H1 (cell line): ENCODE measurements at regions not wholly inside any gene's neighbourhood (a gene's known extent, or its start where the extent isn't known, plus 50 kb on each side); places are given as distances from the start of the nearest gene placed in this dataset.

Source experiments
- CTCF ChIA-PET: fragments of 300-600 bp; sonication (Branson Sonifier 250); formaldehyde crosslinking; loops from one replicate; lab custom pipeline; 2021; ENCODE audit not compliant: partially characterized antibody; lab: Charles Lee
- POLR2A ChIA-PET: fragments of 300-600 bp; sonication (Branson Sonifier 250); formaldehyde crosslinking; loops from one replicate; lab custom pipeline; 2021; ENCODE audit warnings: inconsistent platforms; ENCODE audit not compliant: partially characterized antibody; lab: Charles Lee
- DNase-seq, 2 experiments: peaks; one replicate each; pipeline versions ENCODE4 v3.0.0 to v3.0.0-alpha.2; 2010 to 2022; ENCODE audit warnings: low spot score in 2 of 2, low read depth in 1 of 2, mixed read lengths in 1 of 2
- FAIRE-seq: peaks from 2 replicates; lab custom pipeline; 2011; peaks lifted over from hg19 to GRCh38; lab: Jason Lieb, UNC
- H2AFZ ChIP-seq: 2 replicates; pipeline ENCODE4 v1.8.1; 2012; ENCODE audit warnings: low read length, inconsistent platforms
- H2AK5ac ChIP-seq: 2 replicates; pipeline ENCODE4 v1.6.1; 2013; ENCODE audit warnings: low read depth, low read length
- H2BK120ac ChIP-seq: replicated peaks from 2 replicates; pipeline ENCODE3; 2013; ENCODE audit warnings: low read depth, low read length, inconsistent platforms
- H2BK12ac ChIP-seq: 2 replicates; pipeline ENCODE4 v1.6.1; 2013; ENCODE audit warnings: low read depth, low read length
- H2BK15ac ChIP-seq: 2 replicates; pipeline ENCODE4 v1.6.1; 2013; ENCODE audit warnings: low read length
- H2BK20ac ChIP-seq: 2 replicates; pipeline ENCODE4 v1.6.1; 2013; ENCODE audit warnings: low read length
- H2BK5ac ChIP-seq: 2 replicates; pipeline ENCODE4 v1.6.1; 2013; ENCODE audit warnings: low read depth, low read length
- H3K14ac ChIP-seq: 2 replicates; pipeline ENCODE4 v1.6.1; 2013; ENCODE audit warnings: inconsistent platforms; ENCODE audit not compliant: insufficient read length
- H3K18ac ChIP-seq: 2 replicates; pipeline ENCODE4 v1.6.1; 2013; ENCODE audit warnings: low read length; ENCODE audit errors: extremely low read depth
- H3K23ac ChIP-seq: 2 replicates; pipeline ENCODE4 v1.6.1; 2013; ENCODE audit warnings: inconsistent platforms; ENCODE audit not compliant: insufficient read length
- H3K23me2 ChIP-seq: 2 replicates; pipeline ENCODE4 v1.6.1; 2013; ENCODE audit warnings: low read depth, low read length
- H3K27ac ChIP-seq: 2 replicates; pipeline ENCODE4 v1.6.1; 2011; ENCODE audit warnings: low read depth, low read length, inconsistent platforms
- H3K27me3 ChIP-seq, 4 experiments: replicated peaks in 1 of 4; 1 replicate in 1 of 4; 2 replicates in 3 of 4; pipeline versions ENCODE4 v1.6.1 to v1.8.1; 2011 to 2013; ENCODE audit warnings: low read length in 3 of 4, mild to moderate bottlenecking in 3 of 4, inconsistent platforms in 2 of 4, mixed read lengths in 2 of 4, moderate library complexity in 1 of 4; ENCODE audit not compliant: control insufficient read depth in 3 of 4, insufficient read depth in 3 of 4; ENCODE audit errors: extremely low read depth in 1 of 4
- H3K36me3 ChIP-seq, 4 experiments: 2 replicates each; pipeline versions ENCODE4 v1.6.1 to v1.8.1; 2011 to 2013; ENCODE audit warnings: mild to moderate bottlenecking in 4 of 4, low read length in 3 of 4, moderate library complexity in 2 of 4, control low read depth in 1 of 4, inconsistent platforms in 1 of 4; ENCODE audit not compliant: insufficient read depth in 4 of 4, control insufficient read depth in 2 of 4
- H3K4ac ChIP-seq: replicated peaks from 2 replicates; pipeline ENCODE3; 2013; ENCODE audit warnings: low read length, low read depth, mixed read lengths, inconsistent platforms; ENCODE audit not compliant: insufficient read length
- H3K4me1 ChIP-seq, 4 experiments: replicated peaks in 1 of 4; 1 replicate in 1 of 4; 2 replicates in 3 of 4; pipeline versions ENCODE4 v1.6.1 to v1.8.1; 2011 to 2013; ENCODE audit warnings: low read length in 3 of 4, inconsistent platforms in 2 of 4, mixed read lengths in 1 of 4; ENCODE audit not compliant: insufficient read depth in 4 of 4, control insufficient read depth in 3 of 4
- H3K4me2 ChIP-seq, 2 experiments: 2 replicates each; pipeline versions ENCODE4 v1.6.1 to v1.8.1; 2011 to 2013; ENCODE audit warnings: low read depth in 2 of 2, low read length in 2 of 2, control low read depth in 1 of 2, inconsistent platforms in 1 of 2, mild to moderate bottlenecking in 1 of 2; ENCODE audit not compliant: insufficient read depth in 1 of 2
- H3K4me3 ChIP-seq, 4 experiments: fragments of 200-600, 300-600 bp in 1 of 4; sonication (generic), shearing (Covaris generic), sonication (Bioruptor Twin) in 1 of 4; 2 replicates each; pipeline versions ENCODE4 v1.5.1 to v1.8.1; 2011 to 2016; ENCODE audit warnings: low read length in 4 of 4, low read depth in 3 of 4, control low read depth in 2 of 4, inconsistent platforms in 2 of 4, mild to moderate bottlenecking in 2 of 4, mixed read lengths in 1 of 4, moderate library complexity in 1 of 4; ENCODE audit not compliant: insufficient read depth in 2 of 4; ENCODE audit errors: extremely low read depth in 1 of 4
- H3K56ac ChIP-seq: replicated peaks from 2 replicates; pipeline ENCODE3; 2013; ENCODE audit warnings: low read depth, mild to moderate bottlenecking, mixed read lengths, low read length, inconsistent platforms; ENCODE audit not compliant: insufficient read length
- H3K79me1 ChIP-seq: 2 replicates; pipeline ENCODE4 v1.6.1; 2013; ENCODE audit warnings: low read depth, low read length, control low read depth
- H3K79me2 ChIP-seq, 2 experiments: 2 replicates each; pipeline versions ENCODE4 v1.6.1 to v1.8.1; 2012 to 2013; ENCODE audit warnings: low read length in 2 of 2, mild to moderate bottlenecking in 2 of 2, inconsistent platforms in 1 of 2; ENCODE audit not compliant: insufficient read depth in 2 of 2, control insufficient read depth in 1 of 2
- H3K9ac ChIP-seq, 4 experiments: replicated peaks in 1 of 4; 1 replicate in 1 of 4; 2 replicates in 3 of 4; pipeline versions ENCODE4 v1.6.1 to v1.8.1; 2011 to 2013; ENCODE audit warnings: low read depth in 3 of 4, low read length in 3 of 4, control low read depth in 2 of 4, mild to moderate bottlenecking in 2 of 4, moderate library complexity in 2 of 4, inconsistent platforms in 1 of 4; ENCODE audit errors: extremely low read depth in 1 of 4
- H3K9me3 ChIP-seq, 2 experiments: 2 replicates each; pipeline versions ENCODE4 v1.6.1 to v1.8.1; 2012 to 2013; ENCODE audit warnings: mild to moderate bottlenecking in 2 of 2, moderate library complexity in 2 of 2, control low read depth in 1 of 2, inconsistent platforms in 1 of 2, low read depth in 1 of 2, low read length in 1 of 2, mixed read lengths in 1 of 2; ENCODE audit not compliant: insufficient read depth in 2 of 2
- H4K20me1 ChIP-seq, 2 experiments: replicated peaks in 1 of 2; 2 replicates each; pipeline versions ENCODE3 to v1.8.1; 2011 to 2013; ENCODE audit warnings: inconsistent platforms in 2 of 2, low read length in 2 of 2, mild to moderate bottlenecking in 1 of 2; ENCODE audit not compliant: insufficient read depth in 2 of 2, control insufficient read depth in 1 of 2
- H4K5ac ChIP-seq: 2 replicates; pipeline ENCODE4 v1.6.1; 2013; ENCODE audit warnings: low read length, low read depth, mixed read lengths, inconsistent platforms; ENCODE audit not compliant: insufficient read length
- H4K8ac ChIP-seq: 2 replicates; pipeline ENCODE4 v1.8.0; 2013; ENCODE audit warnings: mild to moderate bottlenecking, moderate library complexity, low read length, inconsistent platforms; ENCODE audit not compliant: insufficient read depth; ENCODE audit errors: extremely low read depth
- H4K91ac ChIP-seq: replicated peaks from 2 replicates; pipeline ENCODE3; 2013; ENCODE audit warnings: low read length, mixed read lengths, inconsistent platforms; ENCODE audit not compliant: insufficient read length
- CTBP2 ChIP-seq: IDR thresholded peaks from 2 replicates; pipeline ENCODE4 v1.7.0; 2011; ENCODE audit warnings: borderline replicate concordance, mild to moderate bottlenecking, moderate library complexity, mixed read lengths, low read length; ENCODE audit not compliant: insufficient read depth, insufficient read length
- EGR1 ChIP-seq: IDR thresholded peaks from 2 replicates; pipeline ENCODE4 v1.6.1; 2011; ENCODE audit warnings: low read depth, low read length, borderline replicate concordance
- HDAC6 ChIP-seq: IDR thresholded peaks from one replicate; pipeline ENCODE4 v1.7.1; 2012; ENCODE audit warnings: low read depth, mild to moderate bottlenecking, inconsistent platforms, low read length, moderate library complexity
- KDM5A ChIP-seq: fragments of 200-600 bp; IDR thresholded peaks from 2 replicates; pipeline ENCODE4 v1.7.1; 2012; ENCODE audit warnings: mild to moderate bottlenecking, low read length, inconsistent platforms, mixed read lengths
- MAFK ChIP-seq: IDR thresholded peaks from 2 replicates; pipeline ENCODE4 v1.6.1; 2012; ENCODE audit warnings: low read depth, mild to moderate bottlenecking, improper control_type of control experiment, low read length
- NRF1 ChIP-seq: IDR thresholded peaks from 2 replicates; pipeline ENCODE4 v1.6.1; 2011; ENCODE audit warnings: mild to moderate bottlenecking, low read depth, low read length, improper control_type of control experiment
- POU5F1 ChIP-seq: IDR thresholded peaks from 2 replicates; pipeline ENCODE4 v1.6.1; 2011; ENCODE audit warnings: low read depth, mild to moderate bottlenecking, low read length, moderate library complexity
- RBBP5 ChIP-seq: IDR thresholded peaks from 2 replicates; pipeline ENCODE4 v1.7.1; 2012; ENCODE audit warnings: low read depth, mild to moderate bottlenecking, inconsistent platforms, low read length, moderate library complexity, borderline replicate concordance
- SIN3A ChIP-seq, 2 experiments: IDR thresholded peaks in 1 of 2; conservative IDR thresholded peaks in 1 of 2; 2 replicates each; pipeline ENCODE4 v1.6.1; 2011 to 2012; ENCODE audit warnings: low read length in 2 of 2, improper control_type of control experiment in 1 of 2, low read depth in 1 of 2, mild to moderate bottlenecking in 1 of 2
- SRF ChIP-seq: IDR thresholded peaks from 2 replicates; pipeline ENCODE4 v1.6.1; 2011; ENCODE audit warnings: mild to moderate bottlenecking, low read depth, low read length, moderate library complexity
- whole genome bisulfite sequencing, 2 experiments: shearing (Covaris generic) in 1 of 2; methylation state at CpG; one replicate each; pipeline versions ENCODE4 v1.1.6 to v1.1.7; 2013 to 2015; ENCODE audit warnings: low lambda C conversion rate in 2 of 2, mixed read lengths in 2 of 2, inconsistent platforms in 1 of 2, low coverage in 1 of 2, missing lambda C conversion rate in 1 of 2; ENCODE audit not compliant: insufficient replicate concordance in 2 of 2, insufficient coverage in 1 of 2, insufficient read length in 1 of 2; ENCODE audit errors: extremely low coverage in 1 of 2, missing lambda C conversion rate in 1 of 2; 5-methylcytosine and 5-hydroxymethylcytosine counted together

GRCh38 chr17:5941258-5941657 lies 128.9 kb upstream of the WSCD1 start:
- H2BK12ac ChIP-seq: no peak overlapping the region
- peak; percentile 13 for FAIRE-seq
- peaks cover 0 to 4% (median 0%) of the 10 kb centered on the region in 4 experiments; a peak in 2 of 7 replicates for H3K4me1 ChIP-seq
- TF ChIP-seq SRF: no peak
- TF ChIP-seq CTBP2: no peak
- TF ChIP-seq KDM5A: no peak
- no peak for TF ChIP-seq POU5F1
- no peak for TF ChIP-seq RBBP5
- TF ChIP-seq MAFK: no peak
- no peak for TF ChIP-seq EGR1
- TF ChIP-seq HDAC6: no peak
- no peak for TF ChIP-seq SIN3A (conservative IDR thresholded peaks at IDR 0.05 in 1 of 2, IDR thresholded peaks at IDR 0.05 in 1 of 2; ENCODE audit: low read depth in 1 of 2, low read length in 2 of 2)
- no peak for TF ChIP-seq NRF1

More at GRCh38 chr17:5941258-5941657, 128.9 kb upstream of the WSCD1 start:
- H4K91ac ChIP-seq: no peak overlapping the region
- H2BK20ac ChIP-seq: peak overlapping the region; percentile 84; the same call in 1 of the 2 replicates
- ChIA-PET CTCF (interaction anchor here (0.8 kb wide), 2 partner anchors 10 to 19 kb away, joined by 3 read pairs; no protein-coding TSS in a partner anchor), POLR2A (interaction anchor here (1.3 kb wide), 1 partner anchor 103 kb away, joined by 3 read pairs; no protein-coding TSS in a partner anchor)
- H4K20me1 ChIP-seq: no peaks in the 10 kb centered on the region
- no peaks in the 10 kb centered on the region for H3K23me2 ChIP-seq
- H2BK120ac ChIP-seq: no peak overlapping the region
- no peak overlapping the region for H2BK15ac ChIP-seq
- no peak overlapping the region for H2BK5ac ChIP-seq
- H3K27me3 ChIP-seq: no peaks in the 10 kb centered on the region; a peak in 1 of 7 replicates
- no peak overlapping the region for H3K4ac ChIP-seq
- peak overlapping the region; percentile 51; the same call in 1 of the 2 replicates for H4K8ac ChIP-seq
- H3K9me3 ChIP-seq: peaks cover 0 to 4% of the 10 kb centered on the region in 2 experiments; a peak in 1 of 4 replicates
- H4K5ac ChIP-seq: no peak overlapping the region
- no peak for DNase-seq
- no peak overlapping the region for H3K18ac ChIP-seq
- no peaks in the 10 kb centered on the region for H3K36me3 ChIP-seq
- no peaks in the 10 kb centered on the region for H3K79me2 ChIP-seq
- peak overlapping the region; percentile 96 for H2AFZ ChIP-seq
- H3K56ac ChIP-seq: no peak overlapping the region
- H3K27ac ChIP-seq: no peak overlapping the region
- no peak overlapping the region for H2AK5ac ChIP-seq
- H3K23ac ChIP-seq: no peak overlapping the region
- no peaks in the 10 kb centered on the region for H3K79me1 ChIP-seq
- no peak overlapping the region for H3K9ac ChIP-seq
- H3K4me3 ChIP-seq: no peak overlapping the region
- 77% methylated on average over 5 of the region's 5 CpGs; no CpG with 5 or more reads in 1 of the 2 experiments for WGBS, 2 experiments
- no peak overlapping the region for H3K14ac ChIP-seq
- H3K4me2 ChIP-seq: no peak overlapping the region
